ENCODE measurements at regions not wholly inside any gene's neighbourhood (a gene's known extent, or its start where the extent isn't known, plus 50 kb on each side); places are given as distances from the start of the nearest gene placed in this dataset.

- TF ChIP-seq CTCF (IDR thresholded peaks at IDR 0.05) (no peak), POLR2A (IDR thresholded peaks at IDR 0.05) (no peak)
Observed at GRCh38 chr2:239464166-239465016, 63.6 kb upstream of the HDAC4 start.

All from tibial nerve (tissue), 3 donors.